ENCODE measurements at regions not wholly inside any gene's neighbourhood (a gene's known extent, or its start where the extent isn't known, plus 50 kb on each side); places are given as distances from the start of the nearest gene placed in this dataset.

GRCh38 chr4:149005191-149005590, 563.0 kb upstream of the NR3C2 start:
- Histone ChIP-seq H3K4me3 (no peak overlapping the region), H3K27ac (no peak overlapping the region), H3K4me1 (ENCODE audit: control insufficient read depth in 1 of 2, low read depth in 2 of 2) (no peaks in the 10 kb centered on the region), H3K9me3 (no peaks in the 10 kb centered on the region), H3K27me3 (replicated peaks; ENCODE audit: insufficient read depth) (no peaks in the 10 kb centered on the region), H3K36me3 (no peaks in the 10 kb centered on the region)
- ATAC-seq (ENCODE audit: insufficient number of reproducible peaks, low FRiP score, low read depth), result no peak
- DNase-seq (ENCODE audit: low spot score), result no peak
- TF ChIP-seq CTCF (IDR thresholded peaks at IDR 0.05), result no peak

DNA sequence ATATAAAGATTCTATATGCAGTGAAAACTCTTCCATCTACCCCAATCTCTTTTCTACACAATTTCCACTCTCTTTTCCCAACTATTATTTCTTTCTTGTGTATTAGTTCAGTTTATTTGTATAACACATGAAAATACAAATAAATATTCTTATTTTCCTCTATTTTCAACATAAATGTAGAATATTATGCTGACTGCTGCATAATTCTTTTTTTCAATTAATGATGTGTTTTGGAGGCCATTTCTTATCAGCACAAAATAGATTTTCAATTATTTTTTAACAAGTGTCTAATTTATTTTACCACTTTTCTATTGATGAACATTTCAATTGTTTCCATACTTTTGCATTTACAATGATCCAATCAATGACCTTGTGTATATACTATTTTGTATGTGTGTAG, 557.7 kb upstream of the NR3C2 start:
- no peaks in the 10 kb centered on the region for H3K4me1 ChIP-seq (ENCODE audit: control insufficient read depth in 1 of 2, low read depth in 2 of 2)
- no peak overlapping the region for H3K4me3 ChIP-seq
- H3K36me3 ChIP-seq, result no peaks in the 10 kb centered on the region
- TF ChIP-seq CTCF (IDR thresholded peaks at IDR 0.05), result no peak
- H3K9me3 ChIP-seq, result no peaks in the 10 kb centered on the region
- no peak for ATAC-seq (ENCODE audit: insufficient number of reproducible peaks, low FRiP score, low read depth)
- DNase-seq (ENCODE audit: low spot score), result no peak
- no peaks in the 10 kb centered on the region for H3K27me3 ChIP-seq (replicated peaks; ENCODE audit: insufficient read depth)
- H3K27ac ChIP-seq, result no peak overlapping the region

DNA sequence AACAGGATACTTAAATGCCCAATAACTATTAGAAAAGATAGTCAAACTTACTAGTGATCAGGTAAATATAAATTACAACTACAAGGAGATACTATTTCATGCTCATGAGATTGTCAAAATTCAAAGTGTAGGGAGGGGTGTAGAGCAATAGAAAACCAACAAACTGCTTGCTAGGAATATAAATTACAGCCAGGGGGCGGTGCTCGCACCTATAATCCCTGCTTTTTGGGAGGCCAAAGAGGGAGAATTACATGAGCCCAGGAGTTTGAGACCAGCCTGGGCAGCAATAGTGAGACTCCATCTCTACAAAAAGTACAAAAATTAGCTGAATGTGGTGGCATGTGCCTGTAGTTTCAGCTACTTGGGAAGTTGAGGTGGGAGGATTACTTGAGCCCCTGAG, 556.5 kb upstream of the NR3C2 start:
- H3K27ac ChIP-seq, result no peak overlapping the region
- no peaks in the 10 kb centered on the region for H3K9me3 ChIP-seq
- H3K36me3 ChIP-seq, result no peaks in the 10 kb centered on the region
- H3K4me1 ChIP-seq (ENCODE audit: control insufficient read depth in 1 of 2, low read depth in 2 of 2), result no peaks in the 10 kb centered on the region
- no peak overlapping the region for H3K4me3 ChIP-seq
- ATAC-seq (ENCODE audit: insufficient number of reproducible peaks, low FRiP score, low read depth), result no peak
- no peaks in the 10 kb centered on the region for H3K27me3 ChIP-seq (replicated peaks; ENCODE audit: insufficient read depth)
- no peak for TF ChIP-seq CTCF (IDR thresholded peaks at IDR 0.05)
- DNase-seq (ENCODE audit: low spot score), result no peak

GRCh38 chr4:148986951-148987350, 544.7 kb upstream of the NR3C2 start:
- Histone ChIP-seq H3K36me3 (no peaks in the 10 kb centered on the region), H3K27ac (no peak overlapping the region), H3K27me3 (replicated peaks; ENCODE audit: insufficient read depth) (no peaks in the 10 kb centered on the region), H3K9me3 (no peaks in the 10 kb centered on the region), H3K4me1 (ENCODE audit: control insufficient read depth in 1 of 2, low read depth in 2 of 2) (no peaks in the 10 kb centered on the region), H3K4me3 (no peak overlapping the region)
- TF ChIP-seq CTCF (IDR thresholded peaks at IDR 0.05), result no peak
- ATAC-seq (ENCODE audit: insufficient number of reproducible peaks, low FRiP score, low read depth) (no peak), DNase-seq (ENCODE audit: low spot score) (no peak)

GRCh38 chr4:148984951-148985350, 542.7 kb upstream of the NR3C2 start:
- TF ChIP-seq CTCF (IDR thresholded peaks at IDR 0.05), result no peak
- Histone ChIP-seq H3K27me3 (replicated peaks; ENCODE audit: insufficient read depth) (no peaks in the 10 kb centered on the region), H3K27ac (no peak overlapping the region), H3K36me3 (no peaks in the 10 kb centered on the region), H3K4me3 (no peak overlapping the region), H3K4me1 (ENCODE audit: control insufficient read depth in 1 of 2, low read depth in 2 of 2) (peaks cover 2 to 13% of the 10 kb centered on the region in 2 donors), H3K9me3 (no peaks in the 10 kb centered on the region)
- ATAC-seq (ENCODE audit: insufficient number of reproducible peaks, low FRiP score, low read depth) (no peak), DNase-seq (ENCODE audit: low spot score) (no peak)

Measured in thoracic aorta (tissue), 2 donors.